Lower lobe of right lung (tissue), 2 donors: ENCODE measurements at regions not wholly inside any gene's neighbourhood (a gene's known extent, or its start where the extent isn't known, plus 50 kb on each side); places are given as distances from the start of the nearest gene placed in this dataset.
"Not testable (repeated sequence)": the region's sequence is repeated elsewhere in the genome, so short reads cannot be mapped to it uniquely, and the experiment has no call there.

Experiments
- ATAC-seq, 2 donors: fragments of 200-7000 bp; cut with Tn5 transposase; one replicate each; pipeline ENCODE4 v1.9.1; 2020 to 2022; ENCODE audit warnings: mild to moderate bottlenecking in 2 of 2, moderate library complexity in 2 of 2
- DNase-seq: peaks from one replicate; pipeline ENCODE4 v3.0.0-alpha.2; 2020
- H3K27ac ChIP-seq: fragments of 200-600 bp; one replicate; pipeline ENCODE4 v1.8.0; 2022
- H3K27me3 ChIP-seq: fragments of 200-600 bp; one replicate; pipeline ENCODE4 v1.8.0; 2022; ENCODE audit warnings: low read depth
- H3K36me3 ChIP-seq: fragments of 200-600 bp; one replicate; pipeline ENCODE4 v1.8.0; 2022; ENCODE audit warnings: mild to moderate bottlenecking
- H3K4me1 ChIP-seq: fragments of 200-600 bp; one replicate; pipeline ENCODE4 v1.8.0; 2022
- H3K4me3 ChIP-seq: fragments of 200-600 bp; one replicate; pipeline ENCODE4 v1.8.0; 2022; ENCODE audit warnings: mild to moderate bottlenecking
- H3K9me3 ChIP-seq: fragments of 200-600 bp; one replicate; pipeline ENCODE4 v1.8.0; 2022
- intact Hi-C: fragments of 100-400 bp; cut with DNase I; formaldehyde crosslinking; loops from one replicate; pipeline ENCODE4 v1.11.0; 2022
- TF ChIP-seq, protein P1 (sequence below): fragments of 200-600 bp; IDR thresholded peaks from one replicate; pipeline ENCODE4 v1.8.0; 2022; ENCODE audit warnings: antibody characterized with exemption, mild to moderate bottlenecking
- donor health status: DM: no; HTN: yes; CAD: no; lungs with severe emphysema.

DNA sequence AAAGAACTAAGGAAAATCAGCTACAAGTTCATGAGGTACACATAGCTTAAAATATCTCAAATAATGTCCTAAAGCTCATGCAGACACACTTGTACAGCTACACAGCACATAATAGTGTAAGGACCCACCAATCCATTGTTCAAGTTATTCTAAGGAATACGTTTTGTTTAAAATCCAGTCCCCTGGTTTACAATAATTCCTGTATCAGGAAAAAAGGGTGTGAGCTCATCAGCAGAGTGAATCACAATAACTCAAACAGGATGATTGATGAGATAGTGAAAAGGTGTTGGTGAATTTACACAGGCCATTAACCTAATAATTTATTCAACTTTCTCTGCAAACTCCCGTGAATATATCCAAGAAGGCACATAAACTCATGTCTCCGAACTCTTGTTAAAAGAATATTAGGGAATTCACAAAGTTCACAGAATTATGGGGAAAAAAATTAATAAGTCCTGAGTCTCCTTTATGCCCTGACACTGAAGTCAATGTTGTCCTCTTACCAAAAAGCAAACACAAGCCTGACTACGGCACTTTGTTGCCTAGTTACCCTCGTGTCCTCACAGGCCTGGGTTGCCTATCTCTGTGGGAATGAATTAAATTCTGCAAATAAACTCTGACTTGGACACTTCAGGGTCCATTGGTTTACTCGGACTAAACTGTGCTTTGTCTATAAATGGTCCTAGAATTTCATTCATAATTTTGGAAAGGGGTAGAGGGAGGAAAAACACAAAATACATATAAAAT, 142.8 kb upstream of the PDE4D start:
- TF ChIP-seq, protein P1, sequence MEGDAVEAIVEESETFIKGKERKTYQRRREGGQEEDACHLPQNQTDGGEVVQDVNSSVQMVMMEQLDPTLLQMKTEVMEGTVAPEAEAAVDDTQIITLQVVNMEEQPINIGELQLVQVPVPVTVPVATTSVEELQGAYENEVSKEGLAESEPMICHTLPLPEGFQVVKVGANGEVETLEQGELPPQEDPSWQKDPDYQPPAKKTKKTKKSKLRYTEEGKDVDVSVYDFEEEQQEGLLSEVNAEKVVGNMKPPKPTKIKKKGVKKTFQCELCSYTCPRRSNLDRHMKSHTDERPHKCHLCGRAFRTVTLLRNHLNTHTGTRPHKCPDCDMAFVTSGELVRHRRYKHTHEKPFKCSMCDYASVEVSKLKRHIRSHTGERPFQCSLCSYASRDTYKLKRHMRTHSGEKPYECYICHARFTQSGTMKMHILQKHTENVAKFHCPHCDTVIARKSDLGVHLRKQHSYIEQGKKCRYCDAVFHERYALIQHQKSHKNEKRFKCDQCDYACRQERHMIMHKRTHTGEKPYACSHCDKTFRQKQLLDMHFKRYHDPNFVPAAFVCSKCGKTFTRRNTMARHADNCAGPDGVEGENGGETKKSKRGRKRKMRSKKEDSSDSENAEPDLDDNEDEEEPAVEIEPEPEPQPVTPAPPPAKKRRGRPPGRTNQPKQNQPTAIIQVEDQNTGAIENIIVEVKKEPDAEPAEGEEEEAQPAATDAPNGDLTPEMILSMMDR: no peak

DNA sequence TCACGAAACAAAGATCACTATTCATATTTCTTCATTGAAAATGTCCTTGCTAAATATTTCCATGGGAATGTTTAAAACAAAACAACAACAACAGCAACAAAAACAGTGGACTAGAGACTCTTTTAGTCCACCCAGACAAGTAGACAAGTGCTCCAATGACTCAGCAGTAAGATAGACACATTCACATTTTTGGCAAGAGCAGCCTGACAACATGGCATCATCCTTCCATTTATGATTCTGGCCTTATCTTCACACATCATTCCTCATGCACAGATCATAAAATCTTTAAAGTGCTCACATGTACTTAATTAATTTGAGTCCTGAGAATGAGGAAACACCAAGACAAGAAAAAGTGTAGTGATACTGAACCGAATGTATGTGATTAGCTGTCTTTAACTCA, 132.6 kb upstream of the PDE4D start:
- Histone ChIP-seq H3K27ac (no peak overlapping the region), H3K36me3 (no peaks in the 10 kb centered on the region), H3K4me1 (no peaks in the 10 kb centered on the region), H3K9me3 (no peaks in the 10 kb centered on the region), H3K4me3 (no peak overlapping the region), H3K27me3 (no peaks in the 10 kb centered on the region)
- DNase-seq: no peak
- no peak for ATAC-seq
- intact Hi-C loops: no loop called here
- TF ChIP-seq, protein P1: no peak

More for the DNA sequence above, 142.8 kb upstream of the PDE4D start:
- DNase-seq (no peak), ATAC-seq (peak in 1 of 2 donors; percentile 51)
- Histone ChIP-seq H3K4me3 (no peak overlapping the region), H3K9me3 (no peaks in the 10 kb centered on the region), H3K27ac (no peak overlapping the region), H3K4me1 (no peaks in the 10 kb centered on the region), H3K36me3 (no peaks in the 10 kb centered on the region), H3K27me3 (no peaks in the 10 kb centered on the region)
- intact Hi-C loops: no loop called here

DNA sequence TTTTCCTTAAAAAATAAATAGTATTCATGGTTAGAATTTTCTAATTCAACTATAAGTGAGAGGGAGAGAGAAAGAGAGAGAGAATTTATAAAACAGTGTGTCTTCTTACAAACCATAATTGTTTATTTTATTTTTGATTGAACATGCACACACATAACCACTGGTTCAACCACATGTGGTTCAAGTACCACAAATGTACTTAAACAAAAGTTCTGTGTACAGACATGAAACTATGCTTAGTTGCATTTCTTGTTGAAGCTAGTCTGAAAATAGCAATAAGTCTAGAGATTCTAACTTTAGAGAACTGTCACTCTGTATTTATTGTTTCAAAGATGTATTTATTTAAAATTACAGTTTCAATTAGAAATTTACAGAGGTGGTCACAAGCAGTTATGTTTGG, 130.6 kb upstream of the PDE4D start:
- Histone ChIP-seq H3K27me3 (no peaks in the 10 kb centered on the region), H3K4me3 (no peak overlapping the region), H3K9me3 (no peaks in the 10 kb centered on the region), H3K36me3 (no peaks in the 10 kb centered on the region), H3K4me1 (no peaks in the 10 kb centered on the region), H3K27ac (no peak overlapping the region)
- ATAC-seq: no peak
- no peak for DNase-seq
- TF ChIP-seq, protein P1: no peak
- intact Hi-C loops: no loop called here

DNA sequence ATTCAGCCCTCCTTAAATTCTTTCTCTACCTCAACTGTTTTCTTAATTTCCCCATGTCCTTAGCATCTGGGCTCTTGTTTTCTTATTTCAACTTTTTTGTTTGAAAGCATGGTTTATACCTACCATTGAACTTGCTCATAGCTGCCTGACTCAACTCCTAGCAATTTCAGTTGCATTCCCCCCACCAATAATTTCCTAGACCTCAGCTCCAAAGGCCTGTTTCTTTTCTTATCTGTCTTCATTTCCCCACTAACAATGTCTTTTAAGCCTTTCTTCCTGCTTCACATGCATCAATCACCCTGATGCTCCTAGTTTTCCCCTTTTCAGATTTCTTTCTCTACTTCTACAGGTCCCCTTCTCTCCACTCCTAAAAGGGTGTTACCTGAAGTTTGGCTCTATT, 129.7 kb upstream of the PDE4D start:
- DNase-seq (no peak), ATAC-seq (no peak)
- Histone ChIP-seq H3K4me1 (no peaks in the 10 kb centered on the region), H3K9me3 (no peaks in the 10 kb centered on the region), H3K36me3 (no peaks in the 10 kb centered on the region), H3K27ac (no peak overlapping the region), H3K4me3 (no peak overlapping the region), H3K27me3 (no peaks in the 10 kb centered on the region)
- TF ChIP-seq, protein P1: no peak
- intact Hi-C loops: no loop called here

DNA sequence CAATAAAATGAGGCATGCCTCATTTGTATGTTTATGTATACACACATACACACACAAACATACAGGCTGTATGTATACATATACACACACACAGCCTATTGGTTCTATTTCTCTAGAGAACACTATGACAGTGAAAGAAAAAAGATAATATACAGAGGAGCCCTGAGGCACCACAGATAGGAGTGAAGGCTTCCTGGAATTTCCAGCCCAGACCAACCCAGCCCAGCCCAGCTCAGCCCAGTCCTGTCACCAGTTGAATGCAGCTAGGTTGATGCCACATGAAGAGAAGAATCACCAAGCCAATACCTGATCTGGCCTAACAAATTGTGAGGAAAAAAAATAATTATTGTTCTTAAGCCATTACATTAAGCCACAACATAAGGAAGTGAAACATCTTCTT, 126.9 kb upstream of the PDE4D start:
- Histone ChIP-seq H3K9me3 (no peaks in the 10 kb centered on the region), H3K4me1 (no peaks in the 10 kb centered on the region), H3K27me3 (no peaks in the 10 kb centered on the region), H3K27ac (no peak overlapping the region), H3K36me3 (no peaks in the 10 kb centered on the region), H3K4me3 (no peak overlapping the region)
- no peak for ATAC-seq
- no peak for DNase-seq
- intact Hi-C loops: no loop called here
- TF ChIP-seq, protein P1: no peak

DNA sequence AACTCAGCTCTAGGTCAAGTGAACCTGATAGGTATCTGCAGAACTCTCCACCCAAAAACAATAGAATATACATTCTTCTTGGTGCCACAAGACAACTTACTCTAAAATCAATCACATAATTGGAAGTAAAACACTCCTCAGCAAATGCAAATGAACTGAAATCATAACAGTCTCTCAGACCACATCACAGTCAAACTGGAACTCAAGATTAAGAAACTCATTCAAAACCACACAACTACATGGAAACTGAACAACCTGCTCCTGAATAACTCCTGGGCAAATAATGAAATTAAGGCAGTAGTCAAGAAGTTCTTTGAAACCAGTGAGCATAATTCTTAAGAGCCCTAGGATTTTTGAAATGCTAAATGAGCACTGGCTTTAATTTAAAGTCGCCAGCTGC, 125.4 kb upstream of the PDE4D start:
- H3K36me3 ChIP-seq, H3K27me3 ChIP-seq, intact Hi-C loops: not testable (repeated sequence)

More for the DNA sequence above, 125.4 kb upstream of the PDE4D start:
- DNase-seq, H3K9me3 ChIP-seq, H3K4me3 ChIP-seq, ATAC-seq, H3K27ac ChIP-seq, H3K4me1 ChIP-seq: not testable (repeated sequence)
